GM23338 (cell line): ENCODE measurements at regions not wholly inside any gene's neighbourhood (a gene's known extent, or its start where the extent isn't known, plus 50 kb on each side); places are given as distances from the start of the nearest gene placed in this dataset.

Experiments used
- CREB1 ChIP-seq: fragments of 250-450 bp; sonication (Bioruptor Pico); IDR thresholded peaks from 2 replicates; pipeline ENCODE4 v1.5.0; 2020; ENCODE audit warnings: low read depth, mild to moderate bottlenecking, moderate library complexity
- CTCF ChIP-seq, 2 experiments: fragments of 200-600 bp in 1 of 2; sonication (generic) in 1 of 2; conservative IDR thresholded peaks; 2 replicates each; pipeline versions ENCODE4 v1.5.1 to v1.6.1; 2016 to 2017; ENCODE audit warnings: antibody characterized with exemption in 2 of 2, low read depth in 2 of 2, mild to moderate bottlenecking in 2 of 2, moderate library complexity in 1 of 2
- ETS1 ChIP-seq: IDR thresholded peaks from 2 replicates; pipeline ENCODE4 v1.6.1; 2016; ENCODE audit warnings: antibody characterized with exemption
- EZH2 ChIP-seq: fragments of 200-600 bp; sonication (generic); IDR thresholded peaks from one replicate; pipeline ENCODE4 v1.8.0; 2017; ENCODE audit warnings: antibody characterized with exemption, mild to moderate bottlenecking, low read depth; ENCODE audit not compliant: unreplicated experiment
- EZH2phosphoT487 ChIP-seq: fragments of 200-600 bp; sonication (generic); IDR thresholded peaks from one replicate; pipeline ENCODE4 v1.8.1; 2018; ENCODE audit warnings: antibody characterized with exemption; ENCODE audit not compliant: unreplicated experiment
- JUNB ChIP-seq: IDR thresholded peaks from one replicate; pipeline ENCODE4 v1.6.1; 2016; ENCODE audit warnings: antibody characterized with exemption; ENCODE audit not compliant: unreplicated experiment
- NANOG ChIP-seq: IDR thresholded peaks from 2 replicates; pipeline ENCODE4 v1.6.1; 2016; ENCODE audit warnings: antibody characterized with exemption, borderline replicate concordance
- POLR2AphosphoS5 ChIP-seq: IDR thresholded peaks from 2 replicates; pipeline ENCODE4 v1.6.1; 2016; ENCODE audit warnings: antibody characterized with exemption, low read depth
- REST ChIP-seq: IDR thresholded peaks from one replicate; pipeline ENCODE4 v1.6.1; 2018; ENCODE audit warnings: antibody characterized with exemption; ENCODE audit not compliant: unreplicated experiment
- STAT1 ChIP-seq: IDR thresholded peaks from one replicate; pipeline ENCODE4 v1.6.1; 2016; ENCODE audit warnings: antibody characterized with exemption; ENCODE audit not compliant: unreplicated experiment
- ZNF114 ChIP-seq: fragments of 250-450 bp; sonication (Bioruptor Pico); IDR thresholded peaks from 2 replicates; pipeline ENCODE4 v1.5.0; 2020; ENCODE audit warnings: mild to moderate bottlenecking, moderate library complexity
- ZNF331 ChIP-seq: fragments of 250-450 bp; sonication (Bioruptor Pico); IDR thresholded peaks from 2 replicates; pipeline ENCODE4 v1.5.0; 2020; ENCODE audit warnings: low read depth, mild to moderate bottlenecking, moderate library complexity
- ZNF462 ChIP-seq: fragments of 250-450 bp; sonication (Bioruptor Pico); IDR thresholded peaks from 2 replicates; pipeline ENCODE4 v1.5.0; 2020; ENCODE audit warnings: mild to moderate bottlenecking, moderate library complexity

- TF ChIP-seq CTCF (conservative IDR thresholded peaks at IDR 0.05; ENCODE audit: low read depth in 2 of 2) (no peak), REST (no peak), EZH2 (no peak), POLR2AphosphoS5 (no peak), JUNB (no peak), EZH2phosphoT487 (no peak), STAT1 (no peak), CREB1 (CRISPR knock-in tag) (no peak), ZNF331 (CRISPR knock-in tag) (no peak), ZNF462 (CRISPR knock-in tag) (no peak), NANOG (no peak), ETS1 (no peak), ZNF114 (CRISPR knock-in tag) (no peak)
Measured at GRCh38 chr12:78756936-78757335, 107.6 kb upstream of the SYT1 start.
